Liver (tissue), 8 donors: ENCODE measurements at regions not wholly inside any gene's neighbourhood (a gene's known extent, or its start where the extent isn't known, plus 50 kb on each side); places are given as distances from the start of the nearest gene placed in this dataset.

Source experiments
- DNase-seq: peaks from one replicate; pipeline ENCODE4 v3.0.0-alpha.2; 2017; ENCODE audit warnings: low spot score
- H3K27ac ChIP-seq, 2 donors: one replicate each; pipeline ENCODE4 v1.7.0; 2013; ENCODE audit warnings: inconsistent platforms in 2 of 2, low read length in 2 of 2, control low read depth in 1 of 2, low read depth in 1 of 2, mild to moderate bottlenecking in 1 of 2
- H3K27me3 ChIP-seq, 4 donors: one replicate each; pipeline versions ENCODE4 v1.6.1 to v1.7.0; 2013; ENCODE audit warnings: low read length in 3 of 4, inconsistent platforms in 1 of 4, mild to moderate bottlenecking in 1 of 4, moderate library complexity in 1 of 4; ENCODE audit not compliant: control insufficient read depth in 4 of 4, insufficient read depth in 4 of 4
- H3K36me3 ChIP-seq, 4 donors: one replicate each; pipeline versions ENCODE4 v1.6.1 to v1.7.0; 2013; ENCODE audit warnings: low read length in 3 of 4, mild to moderate bottlenecking in 3 of 4, low read depth in 1 of 4, moderate library complexity in 1 of 4; ENCODE audit not compliant: control insufficient read depth in 4 of 4, insufficient read depth in 3 of 4
- H3K4me1 ChIP-seq, 4 donors: one replicate each; pipeline versions ENCODE4 v1.6.1 to v1.7.0; 2013; ENCODE audit warnings: low read length in 3 of 4, mild to moderate bottlenecking in 3 of 4, moderate library complexity in 1 of 4; ENCODE audit not compliant: control insufficient read depth in 4 of 4, insufficient read depth in 4 of 4
- H3K4me3 ChIP-seq, 3 donors: one replicate each; pipeline versions ENCODE4 v1.6.1 to v1.7.0; 2013; ENCODE audit warnings: low read length in 3 of 3, control low read depth in 1 of 3, low read depth in 1 of 3, mild to moderate bottlenecking in 1 of 3
- H3K9ac ChIP-seq, 2 donors: one replicate each; pipeline ENCODE4 v1.7.0; 2013; ENCODE audit warnings: low read length in 2 of 2, mild to moderate bottlenecking in 2 of 2, moderate library complexity in 2 of 2, control low read depth in 1 of 2, low read depth in 1 of 2
- H3K9me3 ChIP-seq, 4 donors: one replicate each; pipeline versions ENCODE4 v1.6.1 to v1.7.0; 2013; ENCODE audit warnings: low read length in 3 of 4; ENCODE audit not compliant: control insufficient read depth in 4 of 4
- CTCF ChIP-seq: fragments of 150-350 bp; IDR thresholded peaks from 2 replicates; pipeline ENCODE4 v1.5.1; 2017; ENCODE audit warnings: improper control_type of control experiment, low read depth, low read length; ENCODE audit not compliant: missing input control
- EGR1 ChIP-seq, 2 donors: IDR thresholded peaks; 2 replicates each; pipeline ENCODE4 v1.6.1; 2016 to 2018; ENCODE audit warnings: antibody characterized with exemption in 2 of 2, low read depth in 2 of 2
- FOXA1 ChIP-seq: IDR thresholded peaks from 2 replicates; pipeline ENCODE4 v1.6.1; 2016; ENCODE audit warnings: antibody characterized with exemption
- FOXA2 ChIP-seq: IDR thresholded peaks from 2 replicates; pipeline ENCODE4 v1.6.1; 2016; ENCODE audit warnings: antibody characterized with exemption
- GABPA ChIP-seq, 2 donors: IDR thresholded peaks in 1 of 2; conservative IDR thresholded peaks in 1 of 2; 2 replicates each; pipeline ENCODE4 v1.6.1; 2016; ENCODE audit warnings: antibody characterized with exemption in 2 of 2, mild to moderate bottlenecking in 1 of 2, moderate library complexity in 1 of 2
- HNF4A ChIP-seq, 2 donors: conservative IDR thresholded peaks; 2 replicates each; pipeline ENCODE4 v1.6.1; 2016; ENCODE audit warnings: antibody characterized with exemption in 2 of 2, mild to moderate bottlenecking in 2 of 2
- HNF4G ChIP-seq: IDR thresholded peaks from 2 replicates; pipeline ENCODE4 v1.6.1; 2016; ENCODE audit warnings: antibody characterized with exemption
- JUND ChIP-seq, 2 donors: IDR thresholded peaks; 2 replicates each; pipeline ENCODE4 v1.6.1; 2016; ENCODE audit warnings: antibody characterized with exemption in 2 of 2
- MAX ChIP-seq: IDR thresholded peaks from 2 replicates; pipeline ENCODE4 v1.6.1; 2016; ENCODE audit warnings: antibody characterized with exemption
- NR2F2 ChIP-seq: IDR thresholded peaks from 2 replicates; pipeline ENCODE4 v1.6.1; 2016; ENCODE audit warnings: antibody characterized with exemption
- RAD21 ChIP-seq, 2 donors: IDR thresholded peaks; 2 replicates each; pipeline ENCODE4 v1.6.1; 2016; ENCODE audit warnings: antibody characterized with exemption in 2 of 2, mild to moderate bottlenecking in 2 of 2
- RXRA ChIP-seq, 2 donors: IDR thresholded peaks; 2 replicates each; pipeline ENCODE4 v1.6.1; 2017 to 2018; ENCODE audit warnings: antibody characterized with exemption in 2 of 2, mild to moderate bottlenecking in 1 of 2
- SP1 ChIP-seq: IDR thresholded peaks from 2 replicates; pipeline ENCODE4 v1.6.1; 2018; ENCODE audit warnings: antibody characterized with exemption, mild to moderate bottlenecking
- TAF1 ChIP-seq: conservative IDR thresholded peaks from 2 replicates; pipeline ENCODE4 v1.6.1; 2016; ENCODE audit warnings: antibody characterized with exemption, mild to moderate bottlenecking
- YY1 ChIP-seq: IDR thresholded peaks from 2 replicates; pipeline ENCODE4 v1.6.1; 2016; ENCODE audit warnings: antibody characterized with exemption, mild to moderate bottlenecking
- ZBTB33 ChIP-seq: IDR thresholded peaks from 2 replicates; pipeline ENCODE4 v1.6.1; 2016; ENCODE audit warnings: antibody characterized with exemption
- WGBS: extraction: QIAGEN DNeasy Blood & Tissue Kit; methylation state at CpG from one replicate; pipeline ENCODE4 v1.1.7; 2013; 5-methylcytosine and 5-hydroxymethylcytosine counted together
- TF ChIP-seq, protein P1 (sequence below): IDR thresholded peaks from 2 replicates; pipeline ENCODE4 v1.6.1; 2016; ENCODE audit warnings: antibody characterized with exemption, mild to moderate bottlenecking
- TF ChIP-seq, protein P2 (sequence below): IDR thresholded peaks from 2 replicates; pipeline ENCODE4 v1.6.1; 2016; ENCODE audit warnings: antibody characterized with exemption
- donor health status: healthy.
- donor health status: healthy.
- donor health status: healthy.
- donor health status: healthy.
- donor health status: healthy.

GRCh38 chr6:163840880-163841279 is 426.4 kb downstream of the QKI start:
- no peak for TF ChIP-seq YY1
- no peak for TF ChIP-seq RXRA (IDR thresholded peaks at IDR 0.05)
- TF ChIP-seq RAD21 (IDR thresholded peaks at IDR 0.05), result no peak
- TF ChIP-seq, protein P1, sequence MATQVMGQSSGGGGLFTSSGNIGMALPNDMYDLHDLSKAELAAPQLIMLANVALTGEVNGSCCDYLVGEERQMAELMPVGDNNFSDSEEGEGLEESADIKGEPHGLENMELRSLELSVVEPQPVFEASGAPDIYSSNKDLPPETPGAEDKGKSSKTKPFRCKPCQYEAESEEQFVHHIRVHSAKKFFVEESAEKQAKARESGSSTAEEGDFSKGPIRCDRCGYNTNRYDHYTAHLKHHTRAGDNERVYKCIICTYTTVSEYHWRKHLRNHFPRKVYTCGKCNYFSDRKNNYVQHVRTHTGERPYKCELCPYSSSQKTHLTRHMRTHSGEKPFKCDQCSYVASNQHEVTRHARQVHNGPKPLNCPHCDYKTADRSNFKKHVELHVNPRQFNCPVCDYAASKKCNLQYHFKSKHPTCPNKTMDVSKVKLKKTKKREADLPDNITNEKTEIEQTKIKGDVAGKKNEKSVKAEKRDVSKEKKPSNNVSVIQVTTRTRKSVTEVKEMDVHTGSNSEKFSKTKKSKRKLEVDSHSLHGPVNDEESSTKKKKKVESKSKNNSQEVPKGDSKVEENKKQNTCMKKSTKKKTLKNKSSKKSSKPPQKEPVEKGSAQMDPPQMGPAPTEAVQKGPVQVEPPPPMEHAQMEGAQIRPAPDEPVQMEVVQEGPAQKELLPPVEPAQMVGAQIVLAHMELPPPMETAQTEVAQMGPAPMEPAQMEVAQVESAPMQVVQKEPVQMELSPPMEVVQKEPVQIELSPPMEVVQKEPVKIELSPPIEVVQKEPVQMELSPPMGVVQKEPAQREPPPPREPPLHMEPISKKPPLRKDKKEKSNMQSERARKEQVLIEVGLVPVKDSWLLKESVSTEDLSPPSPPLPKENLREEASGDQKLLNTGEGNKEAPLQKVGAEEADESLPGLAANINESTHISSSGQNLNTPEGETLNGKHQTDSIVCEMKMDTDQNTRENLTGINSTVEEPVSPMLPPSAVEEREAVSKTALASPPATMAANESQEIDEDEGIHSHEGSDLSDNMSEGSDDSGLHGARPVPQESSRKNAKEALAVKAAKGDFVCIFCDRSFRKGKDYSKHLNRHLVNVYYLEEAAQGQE, result no peak
- no peak for TF ChIP-seq EGR1 (IDR thresholded peaks at IDR 0.05; ENCODE audit: low read depth in 2 of 2)
- TF ChIP-seq FOXA1, result no peak
- TF ChIP-seq GABPA (IDR thresholded peaks at IDR 0.05 in 1 of 2, conservative IDR thresholded peaks at IDR 0.05 in 1 of 2), result no peak
- Histone ChIP-seq H3K27me3 (no peaks in the 10 kb centered on the region), H3K36me3 (no peaks in the 10 kb centered on the region), H3K4me3 (no peak overlapping the region), H3K4me1 (no peaks in the 10 kb centered on the region), H3K9ac (no peak overlapping the region), H3K27ac (no peak overlapping the region), H3K9me3 (peaks cover 0 to 2% (median 0%) of the 10 kb centered on the region in 4 donors)
- 77% methylated on average over 3 of the region's 3 CpGs for WGBS
- no peak for DNase-seq

DNA sequence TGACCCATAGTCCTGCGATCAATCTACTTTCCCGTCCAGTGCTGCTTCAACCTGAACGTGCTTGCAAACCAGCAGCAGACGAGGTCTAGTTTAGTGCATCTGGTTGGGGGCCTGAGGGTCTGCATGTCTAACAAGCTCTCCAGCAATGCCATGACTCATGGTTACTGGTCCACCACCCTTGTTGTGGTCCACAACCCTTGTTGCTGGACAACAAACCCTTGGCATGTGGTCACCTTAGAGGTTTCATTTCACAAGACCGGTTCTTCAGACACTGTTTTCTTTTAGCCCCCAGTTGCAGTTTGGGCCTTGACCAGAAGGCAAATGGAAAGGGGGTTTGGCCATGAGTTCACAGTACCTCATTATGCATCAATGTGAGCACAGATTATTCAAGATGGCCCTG is 424.8 kb downstream of the QKI start:
- Histone ChIP-seq H3K9me3 (peaks cover 0 to 2% (median 0%) of the 10 kb centered on the region in 4 donors), H3K4me1 (no peaks in the 10 kb centered on the region), H3K27me3 (no peaks in the 10 kb centered on the region), H3K9ac (no peak overlapping the region), H3K4me3 (no peak overlapping the region), H3K36me3 (no peaks in the 10 kb centered on the region), H3K27ac (no peak overlapping the region)
- DNase-seq, result no peak
- WGBS, result 96% methylated on average over 5 of the region's 5 CpGs
- no peak for TF ChIP-seq TAF1
- TF ChIP-seq CTCF, result no peak
- no peak for TF ChIP-seq YY1
- TF ChIP-seq FOXA2, result no peak
- TF ChIP-seq, protein P1, result no peak
- no peak for TF ChIP-seq FOXA1
- no peak for TF ChIP-seq HNF4A (conservative IDR thresholded peaks at IDR 0.05)
- no peak for TF ChIP-seq RAD21 (IDR thresholded peaks at IDR 0.05)
- TF ChIP-seq GABPA (IDR thresholded peaks at IDR 0.05 in 1 of 2, conservative IDR thresholded peaks at IDR 0.05 in 1 of 2), result no peak
- TF ChIP-seq MAX, result no peak
- no peak for TF ChIP-seq SP1
- TF ChIP-seq HNF4G, result no peak
- no peak for TF ChIP-seq EGR1 (IDR thresholded peaks at IDR 0.05; ENCODE audit: low read depth in 2 of 2)
- TF ChIP-seq JUND (IDR thresholded peaks at IDR 0.05), result no peak
- no peak for TF ChIP-seq NR2F2
- TF ChIP-seq, protein P2, sequence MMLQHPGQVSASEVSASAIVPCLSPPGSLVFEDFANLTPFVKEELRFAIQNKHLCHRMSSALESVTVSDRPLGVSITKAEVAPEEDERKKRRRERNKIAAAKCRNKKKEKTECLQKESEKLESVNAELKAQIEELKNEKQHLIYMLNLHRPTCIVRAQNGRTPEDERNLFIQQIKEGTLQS, result no peak
- TF ChIP-seq ZBTB33, result no peak
